Stimulated activated CD4-positive, alpha-beta T cell treated with anti-CD3 and anti-CD28 coated beads, Interleukin-1b, Interleukin-23, amount 100 ng/mL, for 4 hours (primary cell): ENCODE measurements at regions not wholly inside any gene's neighbourhood (a gene's known extent, or its start where the extent isn't known, plus 50 kb on each side); places are given as distances from the start of the nearest gene placed in this dataset.

ENCODE experiments used
- DNase-seq, 2 donors: peaks; one replicate each; pipeline ENCODE4 v3.0.0-alpha.2; 2020; ENCODE audit warnings: low read depth in 2 of 2

GRCh38 chr1:75984781-75985180 lies 52.6 kb upstream of the ASB17 start:
- no peak for DNase-seq

- DNase-seq = no peak
Observed at GRCh38 chr1:75985827-75986226, 53.6 kb upstream of the ASB17 start.

- no peak for DNase-seq
Observed at GRCh38 chr1:75986478-75986877, 54.3 kb upstream of the ASB17 start.

DNA sequence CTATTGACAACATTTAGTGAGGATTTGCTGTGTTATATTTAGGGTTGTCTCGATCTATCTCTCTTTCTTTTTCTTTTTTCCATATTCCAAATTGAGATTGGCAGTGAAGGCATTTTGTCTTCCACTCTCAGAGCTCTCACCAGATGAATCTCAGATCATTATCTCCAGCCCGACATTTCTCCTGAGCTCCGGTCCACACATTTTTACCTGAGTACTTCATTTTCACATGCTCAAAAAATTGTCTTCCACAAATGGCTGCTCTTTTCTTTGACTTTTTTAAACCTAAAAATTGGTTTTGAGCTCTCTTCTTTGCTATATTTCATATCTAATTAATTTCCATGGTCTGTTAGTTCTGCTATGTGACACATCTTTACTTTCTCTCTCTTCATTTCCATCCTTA lies 56.9 kb upstream of the ASB17 start:
- no peak for DNase-seq

DNA sequence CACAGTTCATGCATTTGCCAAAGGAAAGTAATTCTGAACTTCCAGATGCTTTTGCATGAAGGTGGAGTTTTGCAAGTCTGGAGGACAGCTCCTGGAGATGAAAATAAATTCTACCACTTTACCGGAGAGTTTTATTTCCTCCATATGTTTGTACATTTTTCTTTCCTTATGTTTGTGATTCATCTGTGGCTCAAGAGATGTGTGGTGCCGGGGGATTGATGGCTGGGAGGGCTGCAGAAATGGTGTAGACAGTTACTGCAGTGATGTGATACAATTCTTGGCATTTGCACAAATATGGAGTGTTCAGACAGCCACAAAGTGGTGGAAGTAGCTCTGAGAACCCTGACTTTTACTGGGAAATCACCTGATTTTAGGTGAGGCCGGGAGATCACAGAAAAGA lies 58.5 kb upstream of the ASB17 start:
- DNase-seq = no peak

GRCh38 chr1:75991497-75992114 lies 59.4 kb upstream of the ASB17 start:
- peak; percentile 57 to 66 for DNase-seq

GRCh38 chr1:75992312-75992711 lies 60.1 kb upstream of the ASB17 start:
- DNase-seq = no peak

GRCh38 chr1:75993661-75994060 lies 61.5 kb upstream of the ASB17 start:
- DNase-seq = no peak

GRCh38 chr1:75996196-75996595 lies 64.0 kb upstream of the ASB17 start:
- no peak for DNase-seq

- DNase-seq = no peak
Observed at GRCh38 chr1:75999034-75999433, 66.8 kb upstream of the ASB17 start.

- DNase-seq = no peak
Observed at GRCh38 chr1:76003946-76004345, 70.6 kb upstream of the ST6GALNAC3 start.

- DNase-seq = no peak
Observed at GRCh38 chr1:76005765-76006164, 68.8 kb upstream of the ST6GALNAC3 start.

- DNase-seq = no peak
Observed at GRCh38 chr1:76006234-76006633, 68.3 kb upstream of the ST6GALNAC3 start.

GRCh38 chr1:76010802-76011201 lies 63.7 kb upstream of the ST6GALNAC3 start:
- no peak for DNase-seq

DNA sequence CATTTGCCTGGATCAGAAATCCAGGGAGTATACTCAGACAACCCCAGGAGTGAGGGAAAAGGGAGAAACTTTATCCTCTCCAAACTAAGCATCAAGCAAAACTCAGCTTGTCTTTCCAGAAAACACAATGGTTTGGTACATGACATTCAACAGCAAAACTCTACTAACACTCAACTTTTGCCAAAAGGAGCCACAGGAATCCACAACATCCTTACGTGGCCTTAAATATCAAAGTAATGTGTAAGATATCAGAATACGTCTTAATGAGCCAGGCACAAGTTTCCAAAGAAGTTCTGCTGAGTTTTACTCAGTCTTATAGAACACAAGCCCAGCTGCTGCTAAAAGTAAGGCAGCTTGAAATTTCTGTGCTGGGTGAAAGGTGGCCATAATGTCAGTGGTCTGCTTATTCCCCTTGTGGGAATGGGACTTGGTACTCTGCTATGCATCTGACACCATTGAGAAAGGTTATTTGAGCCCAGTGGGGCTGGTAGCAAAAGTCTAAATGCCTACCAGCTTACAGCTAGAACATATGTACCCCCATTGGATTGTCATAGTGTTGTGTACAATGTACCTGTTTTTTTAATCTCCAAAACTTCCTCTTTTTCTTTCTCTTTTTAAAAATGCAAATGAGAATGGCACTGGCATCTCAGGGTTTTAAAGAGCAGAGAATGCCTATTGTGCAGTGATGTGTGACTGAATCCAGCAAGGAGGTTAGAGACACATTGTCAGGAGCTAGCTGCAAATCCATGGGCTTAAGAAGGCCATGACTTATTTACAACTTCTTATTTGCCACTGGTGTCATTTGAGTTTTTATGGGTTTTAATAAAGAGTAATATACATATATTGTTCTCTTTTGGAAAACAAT lies 62.0 kb upstream of the ST6GALNAC3 start:
- no peak for DNase-seq

- DNase-seq = no peak
Observed at GRCh38 chr1:76013206-76013581, 61.4 kb upstream of the ST6GALNAC3 start.

GRCh38 chr1:76015478-76016103 lies 59.0 kb upstream of the ST6GALNAC3 start:
- DNase-seq = no peak

DNA sequence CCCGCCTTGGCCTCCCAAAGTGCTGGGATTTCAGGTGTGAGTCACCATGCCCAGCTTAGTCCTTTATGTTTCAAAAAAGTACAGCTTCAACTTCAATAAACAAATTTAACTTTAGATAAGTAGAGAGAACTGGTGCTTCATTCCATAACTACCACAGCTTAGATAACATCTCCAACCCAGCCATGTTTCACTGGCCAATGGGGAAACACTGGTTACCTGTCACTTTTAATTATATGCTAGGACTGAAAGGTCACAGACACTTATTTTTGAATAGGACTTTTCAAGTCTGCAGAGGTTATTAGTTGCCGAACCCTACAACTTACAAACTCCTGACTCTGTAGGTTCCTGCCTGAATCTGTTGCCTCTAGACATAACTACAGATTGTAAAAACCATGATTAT lies 56.5 kb upstream of the ST6GALNAC3 start:
- DNase-seq = no peak

GRCh38 chr1:76021846-76022245 lies 52.7 kb upstream of the ST6GALNAC3 start:
- DNase-seq = no peak

DNA sequence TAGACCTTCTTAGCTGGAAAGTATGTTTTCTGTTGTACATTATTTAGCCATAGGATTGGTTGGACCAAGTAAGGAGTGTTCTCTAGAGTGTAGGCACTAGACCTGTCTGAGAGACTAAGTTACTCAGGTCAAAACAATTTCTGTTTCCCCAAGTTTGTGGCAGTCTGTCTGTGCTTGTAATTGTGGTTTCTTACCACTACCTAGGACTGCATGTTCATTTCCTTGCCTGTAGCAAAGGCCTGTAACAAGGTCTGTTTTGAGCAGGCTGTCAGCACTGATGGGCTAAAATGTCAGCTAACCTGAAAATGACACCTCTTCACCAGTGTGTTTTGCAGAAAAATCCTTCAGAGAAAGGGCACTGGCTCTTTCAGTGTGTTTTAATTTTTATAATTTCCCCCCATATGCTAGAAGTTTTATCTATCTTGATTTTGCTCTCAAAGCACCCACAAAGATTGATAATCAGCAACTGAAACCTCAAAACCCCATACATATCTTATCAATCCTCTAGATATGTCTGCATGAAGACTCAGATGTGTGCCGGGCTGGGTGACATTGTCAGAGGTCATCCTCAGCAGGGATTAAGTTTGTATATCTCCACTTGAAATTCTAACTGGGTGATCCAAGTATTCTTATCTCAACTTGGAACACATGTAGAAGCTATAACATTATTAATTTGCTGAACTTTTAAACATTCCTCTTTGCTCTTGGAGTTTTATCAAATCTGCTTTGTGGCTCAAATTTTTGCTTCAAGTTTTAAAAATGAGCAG lies 50.7 kb upstream of the ST6GALNAC3 start:
- DNase-seq = no peak
